Stimulated activated CD4-positive, alpha-beta T cell treated with anti-CD3 and anti-CD28 coated beads, Interleukin-4, amount 100 ng/mL, for 48 hours (primary cell): ENCODE measurements at regions not wholly inside any gene's neighbourhood (a gene's known extent, or its start where the extent isn't known, plus 50 kb on each side); places are given as distances from the start of the nearest gene placed in this dataset.

Experiments
- DNase-seq, 2 donors: peaks; one replicate each; pipeline ENCODE4 v3.0.0-alpha.2; 2020; ENCODE audit warnings: low read depth in 2 of 2

DNA sequence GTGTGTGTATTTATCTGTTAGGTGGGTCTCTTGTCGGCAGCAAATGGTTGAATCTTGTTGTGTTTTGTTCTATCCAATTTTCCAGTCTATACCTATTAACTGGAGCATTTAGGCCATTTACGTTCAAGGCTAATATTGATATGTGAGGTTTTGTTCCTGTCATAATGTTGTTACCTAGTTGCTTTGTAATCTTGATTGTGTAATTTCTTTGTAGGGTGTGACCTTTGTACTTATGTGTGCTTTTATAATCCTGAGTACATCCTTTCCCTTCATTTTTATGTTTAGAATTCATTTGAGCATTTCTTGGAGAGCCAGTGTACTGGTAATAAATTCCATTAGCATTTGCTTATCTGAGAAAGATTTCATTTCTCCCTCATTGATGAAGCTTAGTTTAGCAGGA is 83.0 kb upstream of the MIR17HG start:
- DNase-seq: no peak

DNA sequence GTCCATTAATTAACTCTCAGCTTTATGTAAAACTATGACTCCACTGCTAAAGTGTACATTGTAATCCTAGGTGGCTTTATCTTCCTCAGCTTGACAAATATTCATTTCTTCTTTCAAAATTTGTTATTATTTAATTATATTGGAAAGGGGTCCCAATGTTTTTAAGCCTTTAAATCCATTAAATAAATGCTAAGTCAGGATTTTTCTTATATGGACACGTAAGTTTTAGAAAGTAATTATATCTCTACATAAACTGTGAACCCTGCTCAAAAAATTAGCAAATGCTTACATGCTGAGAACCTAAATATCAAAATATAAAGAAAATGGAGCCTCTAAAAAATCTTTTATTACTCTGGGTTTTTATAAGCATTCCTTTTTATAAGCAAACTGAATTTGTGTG is 78.2 kb upstream of the MIR17HG start:
- DNase-seq: no peak

DNA sequence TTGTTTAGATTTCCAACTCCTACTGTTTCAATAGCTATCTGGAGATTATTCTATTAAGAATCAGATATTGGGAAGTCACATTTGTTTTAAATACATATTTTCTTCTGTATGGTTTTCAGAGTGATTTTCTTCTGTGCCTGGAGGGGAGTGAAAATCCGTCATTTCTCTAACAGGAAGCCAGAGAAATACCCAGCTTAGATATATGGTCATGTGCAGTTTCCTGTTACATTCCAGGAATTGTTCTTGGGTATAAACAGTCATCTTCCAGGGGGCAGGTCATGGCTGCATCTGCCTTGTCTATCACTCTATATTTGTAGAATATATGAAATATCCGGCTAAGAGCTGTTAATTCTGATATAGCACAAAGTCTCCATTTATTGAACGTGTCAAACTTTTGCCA is 77.5 kb upstream of the MIR17HG start:
- DNase-seq: no peak

DNA sequence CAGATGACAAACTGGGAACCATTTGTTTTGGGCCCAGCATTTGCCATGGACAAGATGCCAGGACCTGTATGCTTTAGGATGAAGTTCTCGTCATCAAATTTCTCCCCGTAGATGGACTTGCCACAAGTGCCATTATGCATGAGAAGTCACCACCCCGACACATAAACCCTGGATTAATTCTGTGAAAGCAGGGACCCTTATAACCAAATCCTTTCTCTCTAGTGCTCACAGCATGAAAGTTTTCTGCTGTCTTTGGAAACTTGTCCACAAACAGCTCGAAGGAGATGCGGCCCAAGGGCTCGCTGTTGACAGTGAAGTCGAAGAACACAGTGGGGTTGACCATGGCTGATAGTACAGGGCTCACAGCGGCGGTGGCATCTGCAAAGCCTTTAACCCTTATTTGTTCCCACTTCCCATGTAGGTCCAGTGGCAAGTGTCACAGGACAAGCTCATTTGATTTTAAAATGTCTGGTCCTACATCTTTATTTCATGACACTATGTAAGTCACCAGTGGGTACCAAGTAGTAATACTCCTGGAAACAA is 75.2 kb upstream of the MIR17HG start:
- DNase-seq: no peak

DNA sequence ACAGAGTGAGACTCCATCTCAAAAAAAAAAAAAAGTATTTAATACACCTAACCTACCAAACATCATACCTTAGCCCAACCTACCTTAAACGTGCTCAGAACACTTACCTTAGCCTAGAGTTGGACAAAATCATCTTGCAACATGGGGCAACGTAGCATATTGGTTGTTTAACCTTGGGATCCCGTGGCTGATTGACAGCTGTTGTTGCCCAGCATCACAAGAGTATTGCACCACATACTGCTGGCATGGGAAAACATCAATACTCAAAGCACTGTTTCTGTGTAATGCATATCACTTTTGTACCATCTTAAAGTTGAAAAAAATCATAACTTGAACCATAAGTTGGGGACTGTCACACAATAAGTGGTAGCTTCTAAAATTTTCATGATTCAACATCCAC is 73.8 kb upstream of the MIR17HG start:
- no peak for DNase-seq

DNA sequence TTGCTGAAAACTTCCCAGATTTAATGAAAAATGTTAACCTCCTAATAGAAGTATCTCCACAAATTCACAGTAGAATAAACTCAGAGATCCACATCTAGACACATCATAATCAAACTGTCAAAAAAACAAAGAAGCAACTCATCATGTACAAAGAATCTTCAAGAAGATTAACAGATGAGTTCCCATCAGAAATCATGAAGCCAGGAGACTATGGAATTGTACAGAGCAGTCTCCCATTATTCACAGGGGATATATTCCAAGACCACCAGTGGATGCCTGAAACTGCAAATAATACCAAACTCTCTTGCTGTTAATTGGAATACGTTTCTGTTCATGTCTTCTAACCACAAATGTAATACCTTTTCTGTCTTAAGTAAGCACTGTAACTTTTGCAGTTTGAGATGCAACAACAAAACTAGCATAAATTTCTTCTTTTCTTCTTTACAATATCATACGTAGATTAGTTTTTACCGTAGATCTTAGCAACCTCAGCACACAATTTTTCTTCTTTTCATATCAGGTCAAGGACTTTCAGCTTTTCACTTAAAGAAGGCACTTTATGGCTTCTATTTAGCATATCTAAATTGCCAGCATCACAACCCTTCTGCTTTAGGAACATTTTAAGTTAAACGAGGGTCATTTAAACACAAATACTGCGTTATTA is 70.3 kb upstream of the MIR17HG start:
- no peak for DNase-seq

DNA sequence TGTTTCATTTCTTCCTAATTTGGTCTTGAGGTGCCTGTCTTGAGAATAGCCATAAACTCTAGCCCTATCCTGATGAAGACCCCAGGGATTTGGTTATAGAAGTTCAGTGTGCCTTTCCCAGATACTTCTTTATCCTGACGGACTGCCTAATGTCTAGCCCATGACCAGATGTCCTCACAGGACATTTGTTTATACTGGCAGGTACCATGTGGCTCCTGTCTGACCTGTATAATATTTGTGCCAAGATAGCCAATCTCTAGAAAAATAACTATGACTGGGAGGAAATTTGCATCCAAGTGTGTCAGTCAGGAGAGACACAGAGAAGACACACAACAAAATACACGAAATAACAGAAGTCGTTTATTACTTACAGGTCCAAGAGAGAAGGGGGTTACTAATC is 69.2 kb upstream of the MIR17HG start:
- DNase-seq: no peak

DNA sequence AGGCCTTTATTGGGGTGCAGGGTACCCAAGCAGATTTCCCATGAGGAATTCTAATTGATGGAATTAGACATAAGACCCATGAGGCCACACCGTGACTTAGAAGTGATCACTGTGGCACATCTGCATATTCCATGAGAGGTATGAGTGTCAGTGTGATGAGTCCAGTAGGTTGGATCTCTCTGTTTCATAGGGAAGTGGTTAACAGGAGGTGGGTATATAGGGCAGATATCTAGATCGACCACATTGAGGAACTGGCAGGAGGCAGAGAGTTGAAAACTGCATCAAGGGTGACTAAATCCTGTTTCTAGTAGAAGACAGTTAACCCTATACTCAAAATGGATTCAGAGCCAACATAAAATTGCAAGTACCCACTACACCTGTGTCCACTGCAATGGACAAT is 68.6 kb upstream of the MIR17HG start:
- no peak for DNase-seq

DNA sequence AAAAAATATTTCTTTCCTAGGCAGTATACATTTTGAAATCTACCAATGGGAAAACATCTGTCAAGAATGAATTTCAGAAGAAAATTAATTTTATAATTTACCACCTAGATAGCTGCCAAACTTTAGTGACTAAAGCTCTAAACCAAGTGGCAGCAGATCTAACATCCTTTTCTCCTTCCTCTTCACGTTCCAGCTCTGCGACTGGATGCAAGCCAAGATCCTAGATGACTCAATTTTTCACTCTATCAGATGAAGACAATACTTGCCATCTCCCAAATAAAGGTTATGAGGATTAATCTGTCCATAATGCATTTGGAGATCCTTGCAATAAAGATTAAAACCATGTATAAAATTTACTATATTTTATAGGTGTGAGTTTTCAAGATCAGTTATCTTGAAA is 66.7 kb upstream of the MIR17HG start:
- DNase-seq: no peak

DNA sequence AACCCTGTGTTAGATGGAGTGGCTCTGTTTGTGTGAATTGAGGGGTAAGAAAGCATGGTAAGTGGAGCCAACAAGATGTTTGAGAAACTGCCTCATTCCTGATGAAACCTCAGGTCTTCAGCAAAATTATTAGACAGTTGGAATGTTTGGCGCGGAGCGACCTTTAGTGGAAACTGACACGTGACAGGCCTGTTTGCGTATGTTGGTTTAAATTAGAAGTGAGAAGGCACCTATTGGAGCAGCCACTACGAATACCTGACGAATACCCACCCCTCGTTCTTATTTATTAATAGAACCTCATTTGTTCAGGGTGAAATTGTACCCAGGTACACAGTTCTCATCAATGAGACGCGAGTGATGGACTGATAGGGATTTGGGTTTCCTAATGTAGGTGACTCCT is 63.2 kb upstream of the MIR17HG start:
- no peak for DNase-seq

DNA sequence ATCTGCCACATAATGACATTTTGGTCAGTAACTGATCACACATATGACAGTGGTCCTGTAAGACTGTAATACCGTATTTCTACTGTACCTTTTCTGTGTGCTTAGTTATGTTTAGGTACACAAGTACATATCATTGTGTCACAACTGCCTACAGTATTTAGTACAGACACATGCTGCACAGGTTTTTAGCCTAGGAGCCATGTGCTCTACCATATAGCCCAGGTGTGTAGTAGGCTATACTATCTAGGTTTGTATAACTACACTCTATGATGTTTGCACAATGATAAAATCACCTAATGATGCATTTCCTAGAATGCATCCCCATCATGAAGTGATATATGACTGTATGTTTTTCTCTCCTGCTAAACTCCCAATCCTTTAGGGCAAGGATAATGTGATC is 61.2 kb upstream of the MIR17HG start:
- no peak for DNase-seq

DNA sequence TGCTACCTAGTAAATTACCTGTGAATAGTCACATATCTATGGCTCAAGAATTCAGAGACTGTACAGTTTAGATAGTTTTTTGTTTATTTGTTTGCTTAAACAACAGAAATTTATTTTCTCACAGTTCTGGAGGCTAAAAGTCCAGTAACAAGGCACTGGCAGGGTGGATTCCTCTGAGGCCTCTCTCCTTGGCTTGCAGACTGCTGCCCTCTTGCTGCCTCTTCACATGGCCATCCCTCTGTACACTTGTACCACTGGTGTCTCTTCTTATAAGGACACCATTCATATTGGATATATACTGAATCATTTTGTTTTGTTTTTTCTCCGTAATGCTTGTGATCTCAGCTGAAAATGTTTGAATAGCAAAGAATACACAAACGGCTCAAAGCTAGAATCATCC is 56.4 kb upstream of the MIR17HG start:
- DNase-seq: no peak

DNA sequence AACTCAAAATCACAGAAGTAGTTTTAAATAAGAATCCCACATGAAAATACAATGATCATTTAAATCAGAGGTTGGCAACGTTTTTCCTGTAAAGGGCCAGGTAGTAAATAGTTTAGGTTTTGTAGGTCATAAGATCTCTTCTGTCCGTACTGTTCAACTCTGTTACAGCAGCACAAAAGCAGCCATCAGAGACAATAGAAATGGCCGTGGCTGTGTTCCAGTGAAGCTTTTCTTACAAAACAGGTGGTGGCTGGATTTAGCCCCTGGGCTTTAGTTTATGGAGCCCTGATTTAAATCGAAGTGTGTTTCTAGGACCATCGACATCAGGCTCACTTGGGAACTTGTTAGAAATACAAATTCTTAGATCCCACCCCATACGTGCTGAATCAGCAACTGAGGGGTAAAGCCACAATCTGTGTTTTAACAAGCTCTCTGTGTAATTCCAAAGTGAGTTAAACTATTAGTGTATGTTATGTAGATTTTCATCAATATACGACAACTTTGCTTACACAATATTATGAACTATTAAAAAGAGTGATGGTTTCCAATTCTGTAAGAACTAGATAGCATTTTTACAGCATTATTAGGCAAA is 54.8 kb upstream of the MIR17HG start:
- no peak for DNase-seq

DNA sequence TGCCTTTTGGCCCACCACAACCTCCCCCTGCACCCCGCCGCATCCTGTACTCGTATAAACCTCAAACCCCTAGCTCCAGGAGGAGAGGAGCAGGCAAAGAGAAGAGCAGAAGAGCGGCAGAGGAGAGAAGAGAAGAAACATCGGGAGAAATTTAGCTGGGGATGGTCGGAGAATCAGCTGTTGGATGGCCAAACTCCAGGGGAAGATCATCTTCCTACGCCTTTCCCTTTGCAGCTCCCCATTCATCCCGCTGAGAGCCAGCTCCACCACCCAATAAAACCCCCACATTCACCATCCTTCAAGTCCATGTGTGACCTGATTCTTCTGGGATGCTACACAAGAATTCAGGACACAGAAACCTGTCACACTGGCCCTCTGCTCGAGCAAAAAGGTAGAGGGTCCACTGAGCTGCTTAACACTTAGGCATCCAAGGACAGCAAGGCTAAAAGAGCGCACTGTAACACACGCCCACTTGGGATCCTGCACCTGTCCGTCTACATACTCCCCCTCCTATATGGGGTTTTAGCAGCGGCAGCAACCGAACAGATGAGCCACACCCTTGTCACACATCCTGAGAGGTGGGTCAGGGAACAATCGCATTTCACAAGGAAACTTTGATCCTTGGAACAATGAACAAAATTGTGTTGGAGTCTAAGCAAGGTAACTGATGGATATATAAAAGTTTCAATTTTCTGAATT is 51.6 kb upstream of the MIR17HG start:
- no peak for DNase-seq

DNA sequence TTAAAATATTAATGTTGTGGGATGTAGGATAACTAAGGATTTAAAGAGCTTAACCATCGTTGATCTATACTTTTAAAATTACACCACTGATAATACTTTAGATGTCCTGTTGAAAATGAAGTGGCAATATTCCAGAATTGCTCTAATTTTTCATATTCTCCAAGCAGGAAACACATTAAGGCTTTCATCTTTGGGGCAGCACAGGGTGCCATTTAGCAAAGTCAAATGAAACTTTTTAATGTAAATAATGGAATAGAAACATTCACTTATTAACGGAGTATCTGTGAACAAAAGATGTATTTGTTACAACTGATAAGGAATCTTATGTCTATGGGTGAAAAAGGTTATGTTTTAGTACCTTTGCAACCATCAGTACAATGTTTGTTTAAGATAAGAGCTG is 50.0 kb upstream of the MIR17HG start:
- DNase-seq: no peak
